ENCODE measurements at regions not wholly inside any gene's neighbourhood (a gene's known extent, or its start where the extent isn't known, plus 50 kb on each side); places are given as distances from the start of the nearest gene placed in this dataset.
"Not testable (repeated sequence)": the region's sequence is repeated elsewhere in the genome, so short reads cannot be mapped to it uniquely, and the experiment has no call there.

GRCh38 chr4:117596917-117597480, 437.3 kb upstream of the NDST3 start:
- ChIA-PET CTCF (no interaction called here), POLR2A (no interaction called here)
- TF ChIP-seq CTCF (IDR thresholded peaks at IDR 0.05; ENCODE audit: low read depth, low read length): no peak
- no peak overlapping the region for H3K4me3 ChIP-seq (ENCODE audit: low read depth, low read length)
- no peak for DNase-seq (ENCODE audit: low read depth, low spot score)
- H3K9me3 ChIP-seq (ENCODE audit: control insufficient read depth, insufficient read depth, low read length): no peaks in the 10 kb centered on the region
- H3K27me3 ChIP-seq (ENCODE audit: control insufficient read depth, insufficient read depth, low read length): no peaks in the 10 kb centered on the region
- H3K27ac ChIP-seq (ENCODE audit: low read depth, low read length): no peak overlapping the region

- H3K9me3 ChIP-seq (ENCODE audit: control insufficient read depth, insufficient read depth, low read length); H3K4me3 ChIP-seq (ENCODE audit: low read depth, low read length); H3K27me3 ChIP-seq (ENCODE audit: control insufficient read depth, insufficient read depth, low read length); DNase-seq (ENCODE audit: low read depth, low spot score); H3K27ac ChIP-seq (ENCODE audit: low read depth, low read length); CTCF ChIA-PET; POLR2A ChIA-PET: not testable (repeated sequence)
Measured at GRCh38 chr4:117599393-117599792, 434.9 kb upstream of the NDST3 start.

- POLR2A ChIA-PET; H3K4me3 ChIP-seq (ENCODE audit: low read depth, low read length); H3K27me3 ChIP-seq (ENCODE audit: control insufficient read depth, insufficient read depth, low read length); CTCF ChIA-PET; H3K9me3 ChIP-seq (ENCODE audit: control insufficient read depth, insufficient read depth, low read length); DNase-seq (ENCODE audit: low read depth, low spot score); H3K27ac ChIP-seq (ENCODE audit: low read depth, low read length): not testable (repeated sequence)
Measured at GRCh38 chr4:117600936-117601335, 433.4 kb upstream of the NDST3 start.

GRCh38 chr4:117610706-117611308, 423.5 kb upstream of the NDST3 start:
- Histone ChIP-seq H3K9me3 (ENCODE audit: control insufficient read depth, insufficient read depth, low read length) (no peaks in the 10 kb centered on the region), H3K27me3 (ENCODE audit: control insufficient read depth, insufficient read depth, low read length) (no peaks in the 10 kb centered on the region), H3K4me3 (ENCODE audit: low read depth, low read length) (no peak overlapping the region), H3K27ac (ENCODE audit: low read depth, low read length) (no peak overlapping the region)
- ChIA-PET POLR2A (no interaction called here), CTCF (no interaction called here)
- TF ChIP-seq CTCF (IDR thresholded peaks at IDR 0.05; ENCODE audit: low read depth, low read length): no peak
- DNase-seq (ENCODE audit: low read depth, low spot score): no peak

- H3K27ac ChIP-seq (ENCODE audit: low read depth, low read length): no peak overlapping the region
- no peak for TF ChIP-seq CTCF (IDR thresholded peaks at IDR 0.05; ENCODE audit: low read depth, low read length)
- DNase-seq (ENCODE audit: low read depth, low spot score): no peak
- no peaks in the 10 kb centered on the region for H3K27me3 ChIP-seq (ENCODE audit: control insufficient read depth, insufficient read depth, low read length)
- ChIA-PET POLR2A (no interaction called here), CTCF (no interaction called here)
- no peak overlapping the region for H3K4me3 ChIP-seq (ENCODE audit: low read depth, low read length)
- H3K9me3 ChIP-seq (ENCODE audit: control insufficient read depth, insufficient read depth, low read length): no peaks in the 10 kb centered on the region
Measured at GRCh38 chr4:117621673-117622072, 412.6 kb upstream of the NDST3 start.

GRCh38 chr4:117623326-117623725, 411.0 kb upstream of the NDST3 start:
- no peak for TF ChIP-seq CTCF (IDR thresholded peaks at IDR 0.05; ENCODE audit: low read depth, low read length)
- ChIA-PET CTCF (no interaction called here), POLR2A (no interaction called here)
- Histone ChIP-seq H3K4me3 (ENCODE audit: low read depth, low read length) (no peak overlapping the region), H3K27ac (ENCODE audit: low read depth, low read length) (no peak overlapping the region), H3K9me3 (ENCODE audit: control insufficient read depth, insufficient read depth, low read length) (no peaks in the 10 kb centered on the region), H3K27me3 (ENCODE audit: control insufficient read depth, insufficient read depth, low read length) (no peaks in the 10 kb centered on the region)
- DNase-seq (ENCODE audit: low read depth, low spot score): no peak
